ENCODE measurements at regions not wholly inside any gene's neighbourhood (a gene's known extent, or its start where the extent isn't known, plus 50 kb on each side); places are given as distances from the start of the nearest gene placed in this dataset.

DNA sequence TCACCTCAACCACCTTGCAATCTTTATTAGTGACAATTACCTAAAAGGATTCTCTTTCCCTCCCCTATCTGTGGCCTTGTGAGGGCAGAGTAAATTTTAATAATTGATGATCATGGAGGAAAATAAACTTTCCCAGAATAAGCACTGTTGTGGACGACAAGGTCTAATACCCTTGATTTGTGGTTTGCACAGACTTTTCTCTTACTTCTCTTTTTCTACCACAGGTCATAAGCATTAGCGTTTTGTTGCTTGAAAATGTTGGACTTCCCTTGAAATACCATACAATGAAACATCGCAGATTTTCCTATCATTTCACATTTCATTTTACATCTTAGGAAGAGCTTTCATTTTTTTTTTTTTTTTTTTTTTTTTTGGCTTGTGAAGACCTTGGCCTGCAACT lies 188.1 kb upstream of the TMEM72 start:
- no peak for TF ChIP-seq CHD2 (IDR thresholded peaks at IDR 0.05; ENCODE audit: low read depth, low read length)
- TF ChIP-seq, protein P1, sequence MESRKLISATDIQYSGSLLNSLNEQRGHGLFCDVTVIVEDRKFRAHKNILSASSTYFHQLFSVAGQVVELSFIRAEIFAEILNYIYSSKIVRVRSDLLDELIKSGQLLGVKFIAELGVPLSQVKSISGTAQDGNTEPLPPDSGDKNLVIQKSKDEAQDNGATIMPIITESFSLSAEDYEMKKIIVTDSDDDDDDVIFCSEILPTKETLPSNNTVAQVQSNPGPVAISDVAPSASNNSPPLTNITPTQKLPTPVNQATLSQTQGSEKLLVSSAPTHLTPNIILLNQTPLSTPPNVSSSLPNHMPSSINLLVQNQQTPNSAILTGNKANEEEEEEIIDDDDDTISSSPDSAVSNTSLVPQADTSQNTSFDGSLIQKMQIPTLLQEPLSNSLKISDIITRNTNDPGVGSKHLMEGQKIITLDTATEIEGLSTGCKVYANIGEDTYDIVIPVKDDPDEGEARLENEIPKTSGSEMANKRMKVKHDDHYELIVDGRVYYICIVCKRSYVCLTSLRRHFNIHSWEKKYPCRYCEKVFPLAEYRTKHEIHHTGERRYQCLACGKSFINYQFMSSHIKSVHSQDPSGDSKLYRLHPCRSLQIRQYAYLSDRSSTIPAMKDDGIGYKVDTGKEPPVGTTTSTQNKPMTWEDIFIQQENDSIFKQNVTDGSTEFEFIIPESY (CRISPR knock-in tag; IDR thresholded peaks at IDR 0.05), result no peak

Measured in K562 (cell line).